Loucy (cell line): ENCODE measurements at regions not wholly inside any gene's neighbourhood (a gene's known extent, or its start where the extent isn't known, plus 50 kb on each side); places are given as distances from the start of the nearest gene placed in this dataset.

Experiments
- H2AFZ ChIP-seq: fragments of 200-600 bp; sonication (generic); 2 replicates; pipeline ENCODE4 v1.6.0; 2016; ENCODE audit warnings: antibody characterized with exemption, mild to moderate bottlenecking, low read length, moderate library complexity
- H3F3A ChIP-seq: fragments of 200-600 bp; 2 replicates; pipeline ENCODE4 v1.6.0; 2016; ENCODE audit warnings: antibody characterized with exemption, low read depth, mild to moderate bottlenecking
- H3K27me3 ChIP-seq: fragments of 200-600 bp; sonication (generic); 2 replicates; pipeline ENCODE4 v1.6.1; 2014; ENCODE audit warnings: low read length, mild to moderate bottlenecking; ENCODE audit not compliant: insufficient read depth, poor library complexity, severe bottlenecking
- H3K36me3 ChIP-seq: fragments of 200-600 bp; sonication (generic); 2 replicates; pipeline ENCODE4 v1.6.1; 2016; ENCODE audit warnings: low read length; ENCODE audit not compliant: insufficient read depth
- H3K4me1 ChIP-seq: fragments of 200-600 bp; sonication (generic); 2 replicates; pipeline ENCODE4 v1.5.1; 2014; ENCODE audit warnings: low read length, mild to moderate bottlenecking; ENCODE audit not compliant: insufficient read depth, poor library complexity, severe bottlenecking
- H3K4me2 ChIP-seq: fragments of 200-600 bp; sonication (generic); 2 replicates; pipeline ENCODE4 v1.6.0; 2014; ENCODE audit warnings: antibody characterized with exemption, low read length, low read depth, mild to moderate bottlenecking; ENCODE audit not compliant: poor library complexity, severe bottlenecking
- H3K4me3 ChIP-seq: fragments of 200-600 bp; sonication (generic); 2 replicates; pipeline ENCODE4 v1.5.1; 2014; ENCODE audit warnings: low read length, mild to moderate bottlenecking, mixed read lengths; ENCODE audit not compliant: poor library complexity, severe bottlenecking
- H3K79me2 ChIP-seq: fragments of 200-600 bp; sonication (generic); 2 replicates; pipeline ENCODE4 v1.6.1; 2014; ENCODE audit warnings: low read length; ENCODE audit not compliant: insufficient read depth
- H3K9ac ChIP-seq: fragments of 200-600 bp; sonication (generic); 2 replicates; pipeline ENCODE4 v1.6.0; 2014; ENCODE audit warnings: mild to moderate bottlenecking, low read depth, low read length, moderate library complexity; ENCODE audit not compliant: poor library complexity, severe bottlenecking
- H3K9me2 ChIP-seq: fragments of 200-600 bp; sonication (generic); replicated peaks from 2 replicates; pipeline ENCODE4 v1.6.1; 2016; ENCODE audit warnings: low read depth, low read length, mixed read lengths
- H3K9me3 ChIP-seq: fragments of 200-600 bp; sonication (generic); 2 replicates; pipeline ENCODE4 v1.6.1; 2014; ENCODE audit warnings: mild to moderate bottlenecking, antibody characterized with exemption, low read length, low read depth; ENCODE audit not compliant: insufficient read depth
- H4K20me1 ChIP-seq: fragments of 200-600 bp; sonication (generic); 2 replicates; pipeline ENCODE4 v1.6.0; 2014; ENCODE audit warnings: antibody characterized with exemption, low read length, mild to moderate bottlenecking; ENCODE audit not compliant: insufficient read depth, poor library complexity, severe bottlenecking
- EZH2phosphoT487 ChIP-seq: fragments of 200-600 bp; IDR thresholded peaks from 2 replicates; pipeline ENCODE4 v1.6.1; 2018; ENCODE audit warnings: antibody characterized with exemption, mild to moderate bottlenecking, moderate library complexity, borderline replicate concordance
- TF ChIP-seq, protein P1 (sequence below): fragments of 200-600 bp; sonication (generic); conservative IDR thresholded peaks from 2 replicates; pipeline ENCODE4 v1.5.1; 2014; ENCODE audit warnings: mild to moderate bottlenecking, antibody characterized with exemption, low read length

DNA sequence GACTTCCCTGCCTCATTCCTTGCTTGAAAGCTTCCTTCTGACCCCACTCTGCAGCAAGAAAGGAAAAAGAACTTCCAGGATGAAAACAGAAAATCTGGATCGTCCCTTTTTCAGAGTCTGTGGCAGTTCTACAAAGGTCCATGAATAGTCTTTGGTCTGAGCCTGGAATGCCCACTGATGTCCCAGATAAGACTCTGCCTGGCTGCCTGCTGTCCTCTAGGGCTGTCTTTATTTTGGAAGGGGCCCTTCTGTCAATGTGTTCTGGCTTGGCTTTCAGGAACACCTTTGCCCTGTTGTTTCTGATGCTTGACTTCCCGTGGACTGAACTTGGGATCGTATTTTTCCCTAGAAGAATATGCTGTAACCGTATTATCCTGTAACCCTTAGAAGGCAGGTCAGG, 114.7 kb upstream of the LNX1 start:
- H3K4me2 ChIP-seq, result no peak overlapping the region
- H3K9ac ChIP-seq, result no peak overlapping the region
- H2AFZ ChIP-seq, result no peak overlapping the region
- no peaks in the 10 kb centered on the region for H3K27me3 ChIP-seq
- H3K4me1 ChIP-seq, result peaks cover 13% of the 10 kb centered on the region
- no peaks in the 10 kb centered on the region for H3K79me2 ChIP-seq
- H3K4me3 ChIP-seq, result no peak overlapping the region
- H3K9me2 ChIP-seq, result no peaks in the 10 kb centered on the region
- H3F3A ChIP-seq, result no peaks in the 10 kb centered on the region
- no peak for TF ChIP-seq EZH2phosphoT487
- TF ChIP-seq, protein P1, sequence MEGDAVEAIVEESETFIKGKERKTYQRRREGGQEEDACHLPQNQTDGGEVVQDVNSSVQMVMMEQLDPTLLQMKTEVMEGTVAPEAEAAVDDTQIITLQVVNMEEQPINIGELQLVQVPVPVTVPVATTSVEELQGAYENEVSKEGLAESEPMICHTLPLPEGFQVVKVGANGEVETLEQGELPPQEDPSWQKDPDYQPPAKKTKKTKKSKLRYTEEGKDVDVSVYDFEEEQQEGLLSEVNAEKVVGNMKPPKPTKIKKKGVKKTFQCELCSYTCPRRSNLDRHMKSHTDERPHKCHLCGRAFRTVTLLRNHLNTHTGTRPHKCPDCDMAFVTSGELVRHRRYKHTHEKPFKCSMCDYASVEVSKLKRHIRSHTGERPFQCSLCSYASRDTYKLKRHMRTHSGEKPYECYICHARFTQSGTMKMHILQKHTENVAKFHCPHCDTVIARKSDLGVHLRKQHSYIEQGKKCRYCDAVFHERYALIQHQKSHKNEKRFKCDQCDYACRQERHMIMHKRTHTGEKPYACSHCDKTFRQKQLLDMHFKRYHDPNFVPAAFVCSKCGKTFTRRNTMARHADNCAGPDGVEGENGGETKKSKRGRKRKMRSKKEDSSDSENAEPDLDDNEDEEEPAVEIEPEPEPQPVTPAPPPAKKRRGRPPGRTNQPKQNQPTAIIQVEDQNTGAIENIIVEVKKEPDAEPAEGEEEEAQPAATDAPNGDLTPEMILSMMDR, result no peak
- H3K36me3 ChIP-seq, result no peaks in the 10 kb centered on the region
- H4K20me1 ChIP-seq, result no peaks in the 10 kb centered on the region
- H3K9me3 ChIP-seq, result no peaks in the 10 kb centered on the region

GRCh38 chr4:53705151-53705764, 114.0 kb upstream of the LNX1 start:
- Histone ChIP-seq H4K20me1 (no peaks in the 10 kb centered on the region), H3K9me3 (no peaks in the 10 kb centered on the region), H3K4me1 (peaks cover 13% of the 10 kb centered on the region), H3K36me3 (no peaks in the 10 kb centered on the region), H3K4me2 (no peak overlapping the region), H3K9me2 (no peaks in the 10 kb centered on the region), H2AFZ (no peak overlapping the region), H3K4me3 (no peak overlapping the region), H3K9ac (no peak overlapping the region), H3F3A (no peaks in the 10 kb centered on the region), H3K79me2 (no peaks in the 10 kb centered on the region), H3K27me3 (no peaks in the 10 kb centered on the region)
- TF ChIP-seq, protein P1, result no peak
- no peak for TF ChIP-seq EZH2phosphoT487

- peaks cover 13% of the 10 kb centered on the region for H3K4me1 ChIP-seq
- no peaks in the 10 kb centered on the region for H3K36me3 ChIP-seq
- H4K20me1 ChIP-seq, result no peaks in the 10 kb centered on the region
- no peaks in the 10 kb centered on the region for H3F3A ChIP-seq
- TF ChIP-seq, protein P1, result no peak
- no peak for TF ChIP-seq EZH2phosphoT487
- no peak overlapping the region for H3K4me2 ChIP-seq
- no peaks in the 10 kb centered on the region for H3K79me2 ChIP-seq
- no peak overlapping the region for H2AFZ ChIP-seq
- no peaks in the 10 kb centered on the region for H3K27me3 ChIP-seq
- no peaks in the 10 kb centered on the region for H3K9me3 ChIP-seq
- no peak overlapping the region for H3K9ac ChIP-seq
- H3K9me2 ChIP-seq, result no peaks in the 10 kb centered on the region
- H3K4me3 ChIP-seq, result no peak overlapping the region
Measured at GRCh38 chr4:53704329-53704728, 113.0 kb upstream of the LNX1 start.
